CD4-positive, alpha-beta T cell treated with Interleukin-4 for 4 hours (primary cell): ENCODE measurements at regions not wholly inside any gene's neighbourhood (a gene's known extent, or its start where the extent isn't known, plus 50 kb on each side); places are given as distances from the start of the nearest gene placed in this dataset.
"Not testable (repeated sequence)": the region's sequence is repeated elsewhere in the genome, so short reads cannot be mapped to it uniquely, and the experiment has no call there.

Experiments used
- DNase-seq: peaks from one replicate; pipeline ENCODE4 v3.0.0-alpha.2; 2020

GRCh38 chr16:13823501-13823900 lies 96.5 kb upstream of the ERCC4 start:
- DNase-seq, result no peak

DNA sequence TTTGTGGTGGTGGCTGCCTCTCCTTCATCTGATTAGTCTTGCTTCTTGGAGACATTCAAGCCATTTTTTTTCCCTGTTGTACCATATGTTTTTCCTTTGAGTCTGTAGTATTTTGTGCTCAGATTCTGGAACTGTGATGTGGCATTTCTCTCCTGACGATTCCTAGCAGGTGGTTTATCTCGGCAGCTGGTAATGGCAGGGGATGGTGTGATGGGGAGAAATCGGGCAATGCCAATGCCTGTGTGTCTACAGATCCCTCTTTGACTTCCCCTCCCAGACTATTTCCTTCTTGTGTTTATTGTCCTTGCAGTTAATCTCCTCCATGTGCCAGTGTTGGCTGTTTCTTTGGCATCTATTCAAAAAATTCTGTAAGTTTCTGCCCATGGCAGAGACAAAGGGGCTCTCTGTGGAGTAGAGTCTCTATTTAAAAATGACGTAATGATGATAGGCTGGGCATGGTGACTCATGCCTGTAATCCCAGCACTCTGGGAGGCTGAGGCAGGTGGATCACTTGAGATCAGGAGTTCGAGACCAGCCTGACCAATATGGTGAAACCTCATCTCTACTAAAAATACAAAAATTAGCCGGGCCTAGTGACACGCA lies 90.2 kb upstream of the ERCC4 start:
- DNase-seq, result no peak

- DNase-seq, result no peak
Measured at GRCh38 chr16:13833515-13833914, 86.4 kb upstream of the ERCC4 start.

GRCh38 chr16:13835387-13835786 lies 84.6 kb upstream of the ERCC4 start:
- DNase-seq, result no peak

DNA sequence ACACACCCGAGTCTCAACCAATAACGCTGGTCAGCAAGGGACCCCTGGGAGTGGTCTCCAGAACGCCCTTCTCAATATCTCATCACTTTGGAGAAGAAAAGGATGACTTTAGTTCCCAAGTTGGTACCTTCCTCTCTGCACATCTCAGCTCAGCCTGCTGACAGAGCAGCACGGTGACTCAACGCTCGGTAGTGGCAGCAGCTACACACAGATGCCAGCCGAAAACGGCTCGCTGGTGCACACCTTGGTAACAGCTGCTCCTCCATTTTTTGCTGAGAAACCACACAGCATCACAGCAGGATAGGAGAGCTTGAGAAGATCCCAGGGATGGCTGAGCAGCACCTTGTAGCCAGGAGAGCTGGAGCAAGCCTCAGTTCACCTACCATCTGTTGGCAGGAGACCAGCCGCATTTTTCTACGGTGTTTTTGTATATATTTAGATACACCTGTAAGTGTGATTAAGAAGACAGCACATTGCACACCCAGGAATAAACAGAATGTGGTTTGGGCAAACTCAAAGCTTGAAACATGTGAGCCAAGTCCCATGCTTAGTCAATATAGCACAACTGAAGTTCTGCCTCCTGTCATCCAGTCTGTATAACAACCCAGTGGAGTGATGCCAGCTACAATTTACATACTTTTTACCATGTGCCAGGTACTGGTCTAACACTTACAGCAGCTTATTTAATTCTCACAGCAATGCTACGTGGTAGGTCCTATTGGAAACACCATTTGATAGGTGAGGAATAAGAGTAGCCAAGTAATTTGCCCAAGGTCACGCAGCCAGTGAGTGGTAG lies 83.8 kb upstream of the ERCC4 start:
- no peak for DNase-seq

DNA sequence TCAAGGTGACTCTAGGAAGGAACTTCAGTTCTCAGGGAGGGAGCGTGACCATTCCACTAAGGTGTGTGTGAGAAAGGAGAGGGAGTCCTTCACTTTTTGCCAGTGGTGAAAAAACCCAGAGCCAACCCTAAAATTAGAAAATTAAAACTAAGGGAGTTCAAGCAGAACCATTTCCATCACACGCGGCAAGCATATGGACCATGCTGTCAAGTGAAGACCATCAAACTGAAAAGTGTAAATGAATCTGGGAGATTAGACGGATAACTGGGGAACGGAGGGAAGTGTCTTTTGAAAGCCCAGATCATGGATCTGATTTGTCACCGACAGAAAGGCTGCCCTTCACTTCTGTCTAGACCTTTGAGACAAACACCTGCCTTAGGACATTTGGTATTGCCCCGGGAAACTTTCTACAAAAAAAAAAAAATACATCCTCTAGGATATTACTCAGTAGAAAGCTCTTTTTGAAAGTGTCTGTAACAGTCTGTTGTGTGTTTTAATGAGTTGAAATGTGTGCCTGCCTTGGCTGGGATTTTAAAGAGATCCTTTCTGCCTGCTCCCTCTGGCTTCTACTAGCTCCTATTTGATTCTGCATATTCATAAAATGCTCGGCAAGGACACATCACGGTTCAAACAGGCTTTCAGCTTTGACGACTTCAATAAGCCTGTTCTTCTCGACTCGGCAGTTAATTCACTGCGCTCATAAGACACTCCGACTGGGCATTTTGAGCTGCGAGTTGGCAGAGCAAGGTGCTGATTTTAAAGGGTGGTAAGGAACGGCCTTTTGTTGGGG lies 81.4 kb upstream of the ERCC4 start:
- DNase-seq, result no peak

DNA sequence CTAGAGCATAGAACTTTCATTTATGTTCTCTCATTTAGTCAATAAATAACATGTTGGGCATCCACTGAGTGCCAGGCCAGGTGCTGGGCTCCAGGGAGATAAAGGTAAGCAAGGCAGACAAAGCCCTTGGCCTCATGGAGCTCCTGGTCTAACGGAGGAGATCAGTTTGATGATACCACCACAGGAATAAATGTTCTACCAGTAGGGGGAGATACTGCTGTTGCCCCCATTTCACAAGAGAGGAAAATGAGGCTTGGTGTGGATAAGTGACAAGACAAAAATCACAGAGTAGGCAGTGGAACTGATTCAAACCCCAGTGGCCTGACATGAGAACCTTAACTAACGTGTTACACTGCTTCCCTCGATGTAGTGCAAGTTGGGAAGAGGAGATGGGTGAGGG lies 80.4 kb upstream of the ERCC4 start:
- no peak for DNase-seq

GRCh38 chr16:13845232-13845631 lies 74.7 kb upstream of the ERCC4 start:
- no peak for DNase-seq

GRCh38 chr16:13848795-13849194 lies 71.2 kb upstream of the ERCC4 start:
- DNase-seq, result no peak

DNA sequence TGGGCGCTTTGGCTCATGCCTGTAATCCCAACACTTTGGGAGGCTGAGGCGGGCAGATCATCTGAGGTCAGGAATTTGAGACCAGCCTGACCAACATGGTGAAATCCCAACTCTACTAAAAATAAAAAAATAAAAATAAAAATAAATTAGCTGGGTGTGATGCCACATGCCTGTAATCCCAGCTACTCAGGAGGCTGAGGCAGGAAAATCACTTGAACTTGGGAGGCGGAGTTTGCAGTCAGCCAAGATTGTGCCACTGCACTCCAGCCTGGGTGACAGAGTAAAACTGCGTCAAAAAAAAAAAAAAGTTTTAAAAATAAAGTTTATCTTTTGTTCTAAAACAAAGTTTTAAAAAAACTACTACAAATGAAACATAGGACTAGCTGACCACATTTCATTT lies 69.8 kb upstream of the ERCC4 start:
- DNase-seq, result not testable (repeated sequence)

GRCh38 chr16:13852827-13853226 lies 67.1 kb upstream of the ERCC4 start:
- no peak for DNase-seq

DNA sequence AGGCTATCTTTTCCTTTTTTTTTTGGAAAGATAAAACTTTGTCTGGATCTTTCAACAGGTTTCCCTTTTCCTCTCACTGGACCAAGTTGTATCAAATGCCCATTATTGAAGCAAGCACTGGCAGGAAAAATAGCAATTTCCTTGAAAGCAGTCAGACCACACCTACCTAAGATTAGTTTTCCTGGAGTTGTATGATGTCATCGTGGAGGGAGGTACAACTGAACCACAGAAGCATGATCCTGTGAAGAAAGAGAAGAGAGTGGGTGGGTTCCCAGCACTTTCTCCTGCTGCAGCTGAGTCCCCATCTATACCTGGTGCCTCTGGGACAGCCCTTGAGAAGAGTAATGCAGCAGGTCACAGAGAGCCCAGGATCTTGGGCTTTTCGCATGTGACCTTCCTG lies 63.6 kb upstream of the ERCC4 start:
- DNase-seq, result no peak

- no peak for DNase-seq
Measured at GRCh38 chr16:13856811-13857511, 63.0 kb upstream of the ERCC4 start.

DNA sequence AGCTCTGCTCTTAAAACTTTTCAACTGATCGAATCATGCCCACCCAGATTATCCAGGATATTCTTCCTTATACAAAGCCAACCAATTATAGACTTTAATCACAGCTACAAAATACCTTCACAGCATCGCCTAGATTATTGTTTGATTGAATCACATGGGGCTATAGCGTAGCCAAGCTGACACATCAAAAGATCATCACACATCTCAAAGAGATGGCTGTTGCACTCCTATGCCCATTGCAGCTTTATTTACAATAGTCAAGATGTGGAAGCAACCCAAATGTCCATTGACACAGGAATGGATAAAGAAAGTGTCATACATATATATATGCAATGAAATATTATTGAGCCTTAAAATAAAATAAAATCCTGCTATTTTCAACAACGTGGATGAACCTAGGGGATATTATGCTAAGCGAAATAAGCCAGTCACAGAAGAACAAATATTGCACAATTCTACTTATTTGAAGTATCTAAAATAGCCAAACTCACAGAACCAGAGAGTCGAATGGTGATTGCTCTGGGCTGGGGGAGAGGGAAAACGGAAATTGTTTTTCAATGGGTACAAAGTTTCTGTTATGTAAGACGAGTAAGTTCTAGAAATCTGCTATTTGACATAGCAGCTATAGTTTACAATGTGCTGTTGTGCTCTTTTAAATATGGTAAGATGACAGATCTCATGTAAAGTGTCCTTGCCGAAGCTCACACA lies 60.9 kb upstream of the ERCC4 start:
- DNase-seq, result no peak

- no peak for DNase-seq
Measured at GRCh38 chr16:13863075-13863765, 56.7 kb upstream of the ERCC4 start.

GRCh38 chr16:13864689-13865088 lies 55.3 kb upstream of the ERCC4 start:
- DNase-seq, result no peak

DNA sequence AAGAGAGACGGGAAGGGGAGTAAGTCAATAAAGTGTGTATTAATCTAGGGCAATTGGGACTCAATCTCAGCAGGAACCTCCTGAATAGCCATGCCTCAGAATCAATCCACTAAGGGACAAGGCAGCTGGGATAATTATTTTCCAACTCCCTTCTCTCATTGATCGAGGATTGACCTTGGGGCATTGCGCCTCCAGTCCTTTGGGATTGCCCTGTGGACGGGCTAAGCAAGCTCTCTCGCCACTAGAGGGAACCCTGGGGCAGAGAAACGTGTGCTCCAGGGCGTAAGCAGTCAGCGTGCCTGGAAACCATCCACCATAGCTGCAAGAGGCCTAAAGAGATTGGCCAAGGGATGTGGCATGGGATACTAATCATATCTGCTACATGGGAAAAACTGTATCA lies 53.9 kb upstream of the ERCC4 start:
- peak; percentile 4 for DNase-seq
